ENCODE measurements at regions not wholly inside any gene's neighbourhood (a gene's known extent, or its start where the extent isn't known, plus 50 kb on each side); places are given as distances from the start of the nearest gene placed in this dataset.

DNA sequence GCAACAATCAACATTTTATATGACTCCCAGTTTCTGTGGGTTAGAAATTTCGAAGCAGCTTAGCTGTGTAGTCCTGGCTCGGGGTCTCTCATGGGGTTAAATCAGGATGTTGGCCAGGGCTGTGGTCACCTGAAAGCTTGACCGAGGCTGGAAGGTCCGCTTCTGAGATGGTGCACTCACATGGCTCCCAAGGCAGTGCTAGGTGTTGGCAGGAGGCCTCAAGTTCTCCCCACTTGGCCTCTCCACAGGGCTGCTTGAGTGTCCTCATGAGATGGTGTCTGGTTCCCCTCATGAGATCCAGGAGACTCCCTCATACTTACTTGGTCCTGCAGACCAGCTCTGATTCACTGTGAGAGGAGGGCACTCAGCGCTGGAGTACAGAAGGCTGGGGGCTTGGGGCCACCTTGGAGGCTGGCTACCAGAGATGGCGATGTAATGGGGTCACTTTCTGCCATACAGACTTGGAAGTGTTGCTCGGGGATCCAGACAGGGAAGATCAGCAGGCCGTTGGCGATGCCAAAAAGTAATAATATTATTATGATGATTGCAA is 98.8 kb downstream of the INHBB start:
- H3K4me1 ChIP-seq (ENCODE audit: control insufficient read depth in 2 of 2, insufficient read depth in 2 of 2, low read length in 2 of 2): peaks cover 0 to 6% of the 10 kb centered on the region in 2 donors
- POLR2A ChIA-PET: no interaction called here
- no peak for TF ChIP-seq EZH2 (IDR thresholded peaks at IDR 0.05; ENCODE audit: borderline replicate concordance, insufficient read depth, low read depth, low read length, poor library complexity, severe bottlenecking)
- TF ChIP-seq, protein P1, sequence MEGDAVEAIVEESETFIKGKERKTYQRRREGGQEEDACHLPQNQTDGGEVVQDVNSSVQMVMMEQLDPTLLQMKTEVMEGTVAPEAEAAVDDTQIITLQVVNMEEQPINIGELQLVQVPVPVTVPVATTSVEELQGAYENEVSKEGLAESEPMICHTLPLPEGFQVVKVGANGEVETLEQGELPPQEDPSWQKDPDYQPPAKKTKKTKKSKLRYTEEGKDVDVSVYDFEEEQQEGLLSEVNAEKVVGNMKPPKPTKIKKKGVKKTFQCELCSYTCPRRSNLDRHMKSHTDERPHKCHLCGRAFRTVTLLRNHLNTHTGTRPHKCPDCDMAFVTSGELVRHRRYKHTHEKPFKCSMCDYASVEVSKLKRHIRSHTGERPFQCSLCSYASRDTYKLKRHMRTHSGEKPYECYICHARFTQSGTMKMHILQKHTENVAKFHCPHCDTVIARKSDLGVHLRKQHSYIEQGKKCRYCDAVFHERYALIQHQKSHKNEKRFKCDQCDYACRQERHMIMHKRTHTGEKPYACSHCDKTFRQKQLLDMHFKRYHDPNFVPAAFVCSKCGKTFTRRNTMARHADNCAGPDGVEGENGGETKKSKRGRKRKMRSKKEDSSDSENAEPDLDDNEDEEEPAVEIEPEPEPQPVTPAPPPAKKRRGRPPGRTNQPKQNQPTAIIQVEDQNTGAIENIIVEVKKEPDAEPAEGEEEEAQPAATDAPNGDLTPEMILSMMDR (IDR thresholded peaks at IDR 0.05): no peak

DNA sequence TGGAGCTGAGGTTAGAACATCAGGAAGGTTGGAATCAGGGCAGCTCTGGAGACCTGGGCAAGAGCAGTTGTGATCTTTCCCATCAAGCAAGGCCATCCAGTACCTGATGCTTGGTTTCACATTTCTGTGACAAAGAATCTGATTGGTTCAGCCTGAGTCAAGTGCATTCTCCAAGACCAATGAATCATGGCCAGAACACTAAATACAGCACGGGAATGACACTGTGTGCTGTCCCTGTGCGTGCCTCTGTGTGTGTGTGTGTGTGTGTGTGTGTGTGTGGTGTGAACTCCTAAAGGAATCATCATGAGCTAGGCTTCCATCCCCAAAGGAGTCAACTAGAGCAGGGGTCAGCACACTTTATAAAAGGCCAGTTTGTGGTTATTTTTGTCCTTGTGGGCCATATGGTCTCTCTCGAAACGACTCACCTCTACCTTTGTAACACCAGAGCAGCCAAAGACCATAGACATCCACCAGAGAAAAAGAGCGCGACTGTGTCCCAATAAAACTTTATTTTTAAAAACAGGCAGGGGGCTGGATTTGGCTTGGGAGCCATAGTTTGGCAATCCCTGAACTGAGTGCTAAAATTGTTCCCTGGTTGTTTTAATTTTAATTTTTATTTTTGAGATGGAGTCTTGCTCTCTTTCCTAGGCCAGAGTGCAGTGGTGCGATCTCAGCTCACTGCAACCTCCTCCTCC is 99.7 kb downstream of the INHBB start:
- Histone ChIP-seq H3K27me3 (replicated peaks in 1 of 4; ENCODE audit: control extremely low read depth in 1 of 4, control insufficient read depth in 3 of 4, insufficient read depth in 4 of 4, low read length in 3 of 4) (peaks cover 0 to 34% (median 10%) of the 10 kb centered on the region in 4 experiments), H3K9ac (ENCODE audit: low read length) (no peak overlapping the region), H3K27ac (ENCODE audit: low read length in 2 of 2) (no peak overlapping the region), H2AFZ (ENCODE audit: insufficient read depth, low read depth, low read length, poor library complexity, severe bottlenecking) (no peak overlapping the region), H3K36me3 (replicated peaks in 1 of 2; ENCODE audit: control extremely low read depth in 1 of 2, control insufficient read depth in 1 of 2, extremely low read depth in 1 of 2, insufficient read depth in 2 of 2, low read length in 1 of 2) (no peaks in the 10 kb centered on the region), H3K9me3 (ENCODE audit: control extremely low read depth in 1 of 3, control insufficient read depth in 2 of 3, insufficient read depth in 1 of 3, low read length in 2 of 3) (peaks cover 0 to 4% (median 0%) of the 10 kb centered on the region in 3 donors), H3K79me2 (ENCODE audit: control insufficient read depth, insufficient read depth, low read length) (no peaks in the 10 kb centered on the region), H3K4me1 (ENCODE audit: control insufficient read depth in 2 of 2, insufficient read depth in 2 of 2, low read length in 2 of 2) (peaks cover 0 to 6% of the 10 kb centered on the region in 2 donors), H4K20me1 (ENCODE audit: control insufficient read depth, insufficient read depth, low read length, poor library complexity, severe bottlenecking) (no peaks in the 10 kb centered on the region), H3K4me3 (ENCODE audit: control extremely low read depth in 1 of 5, extremely low read depth in 1 of 5, insufficient read depth in 1 of 5, low read depth in 2 of 5, low read length in 4 of 5) (no peak overlapping the region), H3K4me2 (replicated peaks; ENCODE audit: low read depth, low read length, poor library complexity, severe bottlenecking) (no peak overlapping the region)
- peaks cover 51% of the 10 kb centered on the region for H3K27me3 Mint-ChIP-seq
- ChIA-PET CTCF (no interaction called here), POLR2A (no interaction called here)
- peaks cover 9% of the 10 kb centered on the region for H3K4me1 Mint-ChIP-seq
- no peak for TF ChIP-seq EZH2 (IDR thresholded peaks at IDR 0.05; ENCODE audit: borderline replicate concordance, insufficient read depth, low read depth, low read length, poor library complexity, severe bottlenecking)
- TF ChIP-seq, protein P1 (IDR thresholded peaks at IDR 0.05): no peak
- no CpG with 5 or more reads among the region's 7 CpGs for WGBS (ENCODE audit: insufficient coverage)
- no peak overlapping the region for H3K4me3 Mint-ChIP-seq
- no peak overlapping the region for H3K27ac Mint-ChIP-seq
- intact Hi-C loops (cut with micrococcal nuclease): no loop called here
- ATAC-seq (ENCODE audit: low read depth): no peak
- no peak for DNase-seq
- no peaks in the 10 kb centered on the region for H3K9me3 Mint-ChIP-seq (ENCODE audit: insufficient read depth)

More for the DNA sequence above, 98.8 kb downstream of the INHBB start:
- Histone ChIP-seq H3K27ac (ENCODE audit: low read length in 2 of 2) (no peak overlapping the region), H2AFZ (ENCODE audit: insufficient read depth, low read depth, low read length, poor library complexity, severe bottlenecking) (no peak overlapping the region), H3K36me3 (replicated peaks in 1 of 2; ENCODE audit: control extremely low read depth in 1 of 2, control insufficient read depth in 1 of 2, extremely low read depth in 1 of 2, insufficient read depth in 2 of 2, low read length in 1 of 2) (no peaks in the 10 kb centered on the region), H3K27me3 (replicated peaks in 1 of 4; ENCODE audit: control extremely low read depth in 1 of 4, control insufficient read depth in 3 of 4, insufficient read depth in 4 of 4, low read length in 3 of 4) (peaks cover 0 to 41% (median 11%) of the 10 kb centered on the region in 4 experiments), H4K20me1 (ENCODE audit: control insufficient read depth, insufficient read depth, low read length, poor library complexity, severe bottlenecking) (no peaks in the 10 kb centered on the region), H3K9ac (ENCODE audit: low read length) (no peak overlapping the region), H3K4me2 (replicated peaks; ENCODE audit: low read depth, low read length, poor library complexity, severe bottlenecking) (no peak overlapping the region), H3K9me3 (ENCODE audit: control extremely low read depth in 1 of 3, control insufficient read depth in 2 of 3, insufficient read depth in 1 of 3, low read length in 2 of 3) (peaks cover 0 to 4% (median 0%) of the 10 kb centered on the region in 3 donors), H3K79me2 (ENCODE audit: control insufficient read depth, insufficient read depth, low read length) (no peaks in the 10 kb centered on the region), H3K4me3 (ENCODE audit: control extremely low read depth in 1 of 5, extremely low read depth in 1 of 5, insufficient read depth in 1 of 5, low read depth in 2 of 5, low read length in 4 of 5) (no peak overlapping the region)
- H3K4me1 Mint-ChIP-seq: peaks cover 9% of the 10 kb centered on the region
- intact Hi-C loops (cut with micrococcal nuclease): no loop called here
- no peak for DNase-seq
- peaks cover 58% of the 10 kb centered on the region for H3K27me3 Mint-ChIP-seq
- H3K9me3 Mint-ChIP-seq (ENCODE audit: insufficient read depth): no peaks in the 10 kb centered on the region
- 90% methylated on average over 5 of the region's 9 CpGs for WGBS (ENCODE audit: insufficient coverage)
- no peak for ATAC-seq (ENCODE audit: low read depth)
- H3K27ac Mint-ChIP-seq: no peak overlapping the region
- no peak overlapping the region for H3K4me3 Mint-ChIP-seq
- CTCF ChIA-PET: no interaction called here

All from B cell (primary cell).